ENCODE measurements at regions not wholly inside any gene's neighbourhood (a gene's known extent, or its start where the extent isn't known, plus 50 kb on each side); places are given as distances from the start of the nearest gene placed in this dataset.

GRCh38 chr13:99726282-99726894 lies 225.1 kb downstream of the TM9SF2 start:
- H3K4me3 ChIP-seq (ENCODE audit: control insufficient read depth, low read depth, low read length) = no peak overlapping the region
- no peak for DNase-seq (ENCODE audit: low read depth)
- TF ChIP-seq CTCF (IDR thresholded peaks at IDR 0.05; ENCODE audit: control insufficient read depth, insufficient read depth, low read depth, low read length, missing control alignments) = no peak

- DNase-seq (ENCODE audit: low read depth) = no peak
- no peak for TF ChIP-seq CTCF (IDR thresholded peaks at IDR 0.05; ENCODE audit: control insufficient read depth, insufficient read depth, low read depth, low read length, missing control alignments)
- no peak overlapping the region for H3K4me3 ChIP-seq (ENCODE audit: control insufficient read depth, low read depth, low read length)
These were observed 224.4 kb downstream of the TM9SF2 start for GRCh38 chr13:99725644-99726043.

- no peak for TF ChIP-seq CTCF (IDR thresholded peaks at IDR 0.05; ENCODE audit: control insufficient read depth, insufficient read depth, low read depth, low read length, missing control alignments)
These were observed 223.6 kb downstream of the TM9SF2 start for GRCh38 chr13:99724633-99725517.

GRCh38 chr13:99723878-99724277 lies 222.6 kb downstream of the TM9SF2 start:
- H3K4me3 ChIP-seq (ENCODE audit: control insufficient read depth, low read depth, low read length) = no peak overlapping the region
- no peak for TF ChIP-seq CTCF (IDR thresholded peaks at IDR 0.05; ENCODE audit: control insufficient read depth, insufficient read depth, low read depth, low read length, missing control alignments)
- DNase-seq (ENCODE audit: low read depth) = no peak

More at GRCh38 chr13:99724633-99725517, 223.6 kb downstream of the TM9SF2 start:
- no peak for DNase-seq (ENCODE audit: low read depth)
- H3K4me3 ChIP-seq (ENCODE audit: control insufficient read depth, low read depth, low read length) = no peak overlapping the region

- no peak for DNase-seq (ENCODE audit: low read depth)
- no peak overlapping the region for H3K4me3 ChIP-seq (ENCODE audit: control insufficient read depth, low read depth, low read length)
- no peak for TF ChIP-seq CTCF (IDR thresholded peaks at IDR 0.05; ENCODE audit: control insufficient read depth, insufficient read depth, low read depth, low read length, missing control alignments)
These were observed 221.7 kb downstream of the TM9SF2 start for GRCh38 chr13:99722931-99723330.

- no peak for DNase-seq (ENCODE audit: low read depth)
- TF ChIP-seq CTCF (IDR thresholded peaks at IDR 0.05; ENCODE audit: control insufficient read depth, insufficient read depth, low read depth, low read length, missing control alignments) = no peak
- H3K4me3 ChIP-seq (ENCODE audit: control insufficient read depth, low read depth, low read length) = no peak overlapping the region
These were observed 221.1 kb downstream of the TM9SF2 start for GRCh38 chr13:99722338-99722818.
